HCT116 (cell line): ENCODE measurements at regions not wholly inside any gene's neighbourhood (a gene's known extent, or its start where the extent isn't known, plus 50 kb on each side); places are given as distances from the start of the nearest gene placed in this dataset.

ENCODE experiments used
- ATAC-seq: fragments of 200-7000 bp; cut with Tn5 transposase; 2 replicates; pipeline ENCODE4 v1.9.1; 2020; ENCODE audit warnings: mild to moderate bottlenecking, moderate library complexity
- BruUV-seq: library from RNA; stranded (reverse); fragments of 400-500 nt; replicated peaks from 2 replicates; lab custom pipeline; 2021; lab: Mats Ljungman, UMichigan
- CTCF ChIA-PET: fragments of 300-600 bp; sonication (Branson Sonifier 250); formaldehyde crosslinking; loops from one replicate; lab custom pipeline; 2021; ENCODE audit warnings: antibody characterized with exemption; lab: Charles Lee
- POLR2A ChIA-PET: fragments of 300-600, 350-600 bp; sonication (Branson Sonifier 250); formaldehyde crosslinking; loops from one replicate; lab custom pipeline; 2021; ENCODE audit warnings: antibody characterized with exemption; lab: Charles Lee
- RAD21 ChIA-PET, 2 experiments: fragments of 300-600 bp; sonication (Branson Sonifier 250); formaldehyde crosslinking; loops; one replicate each; lab custom pipeline; 2023; ENCODE audit warnings: low total read pairs in 2 of 2; ENCODE audit not compliant: uncharacterized antibody in 2 of 2, unreplicated experiment in 2 of 2, low non-redundant PET in 1 of 2; lab: Charles Lee
- DNase-seq: peaks from one replicate; pipeline ENCODE4 v3.0.0-alpha.2; 2010; ENCODE audit warnings: low read depth, low spot score
- H2AFZ ChIP-seq: fragments of 200-600 bp; shearing (Covaris generic), sonication (generic); 2 replicates; pipeline ENCODE4 v1.6.1; 2017; ENCODE audit warnings: low read depth, mixed run types, mixed read lengths, antibody characterized with exemption, low read length; ENCODE audit not compliant: poor library complexity, severe bottlenecking
- H3K27ac ChIP-seq: 2 replicates; pipeline ENCODE4 v1.5.1; 2012; ENCODE audit warnings: low read depth, low read length
- H3K27me3 ChIP-seq: fragments of 200-600 bp; sonication (generic); 2 replicates; pipeline ENCODE4 v1.6.1; 2016; ENCODE audit warnings: mixed run types, low read length, mixed read lengths; ENCODE audit not compliant: insufficient read depth
- H3K36me3 ChIP-seq, 2 experiments: fragments of 200-500 bp in 1 of 2; fragments of 200-600 bp in 1 of 2; sonication (Bioruptor generic) in 1 of 2; sonication (generic) in 1 of 2; 2 replicates each; pipeline versions ENCODE4 v1.5.1 to v1.6.1; 2014 to 2016; ENCODE audit warnings: low read length in 2 of 2, inconsistent platforms in 1 of 2, mixed read lengths in 1 of 2, mixed run types in 1 of 2; ENCODE audit not compliant: insufficient read depth in 2 of 2, control insufficient read depth in 1 of 2
- H3K4me1 ChIP-seq, 2 experiments: fragments of 200-600 bp in 1 of 2; sonication (generic) in 1 of 2; 2 replicates each; pipeline versions ENCODE4 v1.5.1 to v1.6.1; 2012 to 2017; ENCODE audit warnings: low read length in 2 of 2, inconsistent platforms in 1 of 2, mild to moderate bottlenecking in 1 of 2, mixed read lengths in 1 of 2, mixed run types in 1 of 2, moderate library complexity in 1 of 2; ENCODE audit not compliant: insufficient read depth in 2 of 2, control insufficient read depth in 1 of 2
- H3K4me2 ChIP-seq: fragments of 200-600 bp; sonication (generic); 2 replicates; pipeline ENCODE4 v1.6.1; 2017; ENCODE audit warnings: mixed run types, low read length, mixed read lengths
- H3K4me3 ChIP-seq, 2 experiments: fragments of 200-600 bp in 1 of 2; sonication (generic) in 1 of 2; replicated peaks in 1 of 2; 2 replicates each; pipeline ENCODE4 v1.5.1; 2011 to 2016; ENCODE audit warnings: low read length in 2 of 2, control low read depth in 1 of 2, low read depth in 1 of 2, mild to moderate bottlenecking in 1 of 2, mixed read lengths in 1 of 2, mixed run types in 1 of 2
- H3K79me2 ChIP-seq: fragments of 200-600 bp; sonication (generic); 2 replicates; pipeline ENCODE4 v1.6.1; 2017; ENCODE audit warnings: mild to moderate bottlenecking, mixed run types, low read length, moderate library complexity, mixed read lengths; ENCODE audit not compliant: insufficient read depth
- H3K9ac ChIP-seq: fragments of 200-600 bp; sonication (generic); 2 replicates; pipeline ENCODE4 v1.6.1; 2016; ENCODE audit warnings: low read length, mixed read lengths
- H3K9me2 ChIP-seq: fragments of 200-600 bp; sonication (generic), shearing (Covaris generic); 2 replicates; pipeline ENCODE4 v1.6.1; 2017; ENCODE audit warnings: mixed run types, mild to moderate bottlenecking, moderate library complexity; ENCODE audit not compliant: insufficient read depth
- H3K9me3 ChIP-seq, 2 experiments: fragments of 200-500 bp in 1 of 2; fragments of 200-600 bp in 1 of 2; sonication (Bioruptor generic) in 1 of 2; sonication (generic) in 1 of 2; 2 replicates each; pipeline ENCODE4 v1.6.1; 2014 to 2017; ENCODE audit warnings: low read length in 2 of 2, mixed read lengths in 2 of 2, inconsistent platforms in 1 of 2, low read depth in 1 of 2, mild to moderate bottlenecking in 1 of 2, mixed run types in 1 of 2, moderate library complexity in 1 of 2; ENCODE audit not compliant: control insufficient read depth in 1 of 2, insufficient read depth in 1 of 2
- H4K20me1 ChIP-seq: fragments of 200-600 bp; sonication (generic), shearing (Covaris generic); 2 replicates; pipeline ENCODE4 v1.6.1; 2017; ENCODE audit warnings: mixed run types, mild to moderate bottlenecking, moderate library complexity; ENCODE audit not compliant: insufficient read depth
- ATF3 ChIP-seq: IDR thresholded peaks from 2 replicates; pipeline ENCODE4 v1.6.1; 2012
- CBX3 ChIP-seq: IDR thresholded peaks from 2 replicates; pipeline ENCODE4 v1.6.1; 2012; ENCODE audit warnings: low read depth
- CEBPB ChIP-seq: IDR thresholded peaks from 2 replicates; pipeline ENCODE4 v1.6.1; 2012; ENCODE audit warnings: low read depth
- ELF1 ChIP-seq: IDR thresholded peaks from 2 replicates; pipeline ENCODE4 v1.6.1; 2012; ENCODE audit warnings: low read depth, borderline replicate concordance
- FOSL1 ChIP-seq: IDR thresholded peaks from 2 replicates; pipeline ENCODE4 v1.6.1; 2012; ENCODE audit warnings: low read depth
- POLR2A ChIP-seq: IDR thresholded peaks from 2 replicates; pipeline ENCODE4 v1.7.0; 2011; ENCODE audit warnings: borderline replicate concordance; ENCODE audit not compliant: insufficient read depth, insufficient read length; ENCODE audit errors: extremely low read depth
- ZNF274 ChIP-seq: fragments of 200-500 bp; sonication (Bioruptor generic); IDR thresholded peaks from 2 replicates; pipeline ENCODE4 v1.6.1; 2014; ENCODE audit warnings: mild to moderate bottlenecking, low read depth, low read length, inconsistent platforms
- intact Hi-C: fragments of 100-400 bp; cut with micrococcal nuclease; formaldehyde crosslinking; loops from 2 replicates; pipeline ENCODE4 v1.10.0; 2022

GRCh38 chr2:239459056-239459455, 58.2 kb upstream of the HDAC4 start:
- Histone ChIP-seq H3K27me3 (peaks cover 4% of the 10 kb centered on the region; the same call in 1 of the 2 replicates), H3K9me3 (no peaks in the 10 kb centered on the region), H3K79me2 (no peaks in the 10 kb centered on the region), H3K4me1 (no peaks in the 10 kb centered on the region), H2AFZ (no peak overlapping the region), H3K4me3 (no peak overlapping the region), H3K9ac (no peak overlapping the region), H3K9me2 (no peaks in the 10 kb centered on the region), H3K36me3 (no peaks in the 10 kb centered on the region), H3K27ac (no peak overlapping the region), H4K20me1 (no peaks in the 10 kb centered on the region), H3K4me2 (no peak overlapping the region)
- no TSS peak for BruUV-seq
- ChIA-PET POLR2A (no interaction called here), CTCF (no interaction called here), RAD21 (no interaction called here)
- no peak for ATAC-seq
- TF ChIP-seq POLR2A (no peak), ELF1 (no peak)
- no peak for DNase-seq
- intact Hi-C loops = no loop called here

- H3K36me3 ChIP-seq = no peaks in the 10 kb centered on the region
- H3K9ac ChIP-seq = no peak overlapping the region
- no peak overlapping the region for H2AFZ ChIP-seq
- H3K9me3 ChIP-seq = no peaks in the 10 kb centered on the region
- ChIA-PET RAD21 (no interaction called here), POLR2A (no interaction called here), CTCF (no interaction called here)
- H3K27ac ChIP-seq = no peak overlapping the region
- intact Hi-C loops = no loop called here
- no peaks in the 10 kb centered on the region for H3K9me2 ChIP-seq
- no peaks in the 10 kb centered on the region for H3K4me1 ChIP-seq
- no peak for DNase-seq
- peaks cover 4% of the 10 kb centered on the region; the same call in 1 of the 2 replicates for H3K27me3 ChIP-seq
- no peaks in the 10 kb centered on the region for H3K79me2 ChIP-seq
- ATAC-seq = no peak
- no peaks in the 10 kb centered on the region for H4K20me1 ChIP-seq
- TF ChIP-seq ELF1 (no peak), FOSL1 (no peak), ZNF274 (no peak), CBX3 (no peak), POLR2A (no peak), ATF3 (no peak), CEBPB (no peak)
- BruUV-seq = no TSS peak
- H3K4me3 ChIP-seq = no peak overlapping the region
- H3K4me2 ChIP-seq = no peak overlapping the region
Observed at GRCh38 chr2:239457586-239458445, 57.0 kb upstream of the HDAC4 start.
